Liver (tissue), 8 donors: ENCODE measurements at regions not wholly inside any gene's neighbourhood (a gene's known extent, or its start where the extent isn't known, plus 50 kb on each side); places are given as distances from the start of the nearest gene placed in this dataset.

ENCODE experiments used
- DNase-seq: peaks from one replicate; pipeline ENCODE4 v3.0.0-alpha.2; 2017; ENCODE audit warnings: low spot score
- H3K27ac ChIP-seq, 2 donors: one replicate each; pipeline ENCODE4 v1.7.0; 2013; ENCODE audit warnings: inconsistent platforms in 2 of 2, low read length in 2 of 2, control low read depth in 1 of 2, low read depth in 1 of 2, mild to moderate bottlenecking in 1 of 2
- H3K27me3 ChIP-seq, 4 donors: one replicate each; pipeline versions ENCODE4 v1.6.1 to v1.7.0; 2013; ENCODE audit warnings: low read length in 3 of 4, inconsistent platforms in 1 of 4, mild to moderate bottlenecking in 1 of 4, moderate library complexity in 1 of 4; ENCODE audit not compliant: control insufficient read depth in 4 of 4, insufficient read depth in 4 of 4
- H3K36me3 ChIP-seq, 4 donors: one replicate each; pipeline versions ENCODE4 v1.6.1 to v1.7.0; 2013; ENCODE audit warnings: low read length in 3 of 4, mild to moderate bottlenecking in 3 of 4, low read depth in 1 of 4, moderate library complexity in 1 of 4; ENCODE audit not compliant: control insufficient read depth in 4 of 4, insufficient read depth in 3 of 4
- H3K4me1 ChIP-seq, 4 donors: one replicate each; pipeline versions ENCODE4 v1.6.1 to v1.7.0; 2013; ENCODE audit warnings: low read length in 3 of 4, mild to moderate bottlenecking in 3 of 4, moderate library complexity in 1 of 4; ENCODE audit not compliant: control insufficient read depth in 4 of 4, insufficient read depth in 4 of 4
- H3K4me3 ChIP-seq, 3 donors: one replicate each; pipeline versions ENCODE4 v1.6.1 to v1.7.0; 2013; ENCODE audit warnings: low read length in 3 of 3, control low read depth in 1 of 3, low read depth in 1 of 3, mild to moderate bottlenecking in 1 of 3
- H3K9ac ChIP-seq, 2 donors: one replicate each; pipeline ENCODE4 v1.7.0; 2013; ENCODE audit warnings: low read length in 2 of 2, mild to moderate bottlenecking in 2 of 2, moderate library complexity in 2 of 2, control low read depth in 1 of 2, low read depth in 1 of 2
- H3K9me3 ChIP-seq, 4 donors: one replicate each; pipeline versions ENCODE4 v1.6.1 to v1.7.0; 2013; ENCODE audit warnings: low read length in 3 of 4; ENCODE audit not compliant: control insufficient read depth in 4 of 4
- EGR1 ChIP-seq, 2 donors: IDR thresholded peaks; 2 replicates each; pipeline ENCODE4 v1.6.1; 2016 to 2018; ENCODE audit warnings: antibody characterized with exemption in 2 of 2, low read depth in 2 of 2
- FOXA1 ChIP-seq: IDR thresholded peaks from 2 replicates; pipeline ENCODE4 v1.6.1; 2016; ENCODE audit warnings: antibody characterized with exemption
- FOXA2 ChIP-seq: IDR thresholded peaks from 2 replicates; pipeline ENCODE4 v1.6.1; 2016; ENCODE audit warnings: antibody characterized with exemption
- GABPA ChIP-seq, 2 donors: IDR thresholded peaks in 1 of 2; conservative IDR thresholded peaks in 1 of 2; 2 replicates each; pipeline ENCODE4 v1.6.1; 2016; ENCODE audit warnings: antibody characterized with exemption in 2 of 2, mild to moderate bottlenecking in 1 of 2, moderate library complexity in 1 of 2
- HNF4A ChIP-seq, 2 donors: conservative IDR thresholded peaks; 2 replicates each; pipeline ENCODE4 v1.6.1; 2016; ENCODE audit warnings: antibody characterized with exemption in 2 of 2, mild to moderate bottlenecking in 2 of 2
- HNF4G ChIP-seq: IDR thresholded peaks from 2 replicates; pipeline ENCODE4 v1.6.1; 2016; ENCODE audit warnings: antibody characterized with exemption
- JUND ChIP-seq, 2 donors: IDR thresholded peaks; 2 replicates each; pipeline ENCODE4 v1.6.1; 2016; ENCODE audit warnings: antibody characterized with exemption in 2 of 2
- NR2F2 ChIP-seq: IDR thresholded peaks from 2 replicates; pipeline ENCODE4 v1.6.1; 2016; ENCODE audit warnings: antibody characterized with exemption
- RAD21 ChIP-seq, 2 donors: IDR thresholded peaks; 2 replicates each; pipeline ENCODE4 v1.6.1; 2016; ENCODE audit warnings: antibody characterized with exemption in 2 of 2, mild to moderate bottlenecking in 2 of 2
- RXRA ChIP-seq, 2 donors: IDR thresholded peaks; 2 replicates each; pipeline ENCODE4 v1.6.1; 2017 to 2018; ENCODE audit warnings: antibody characterized with exemption in 2 of 2, mild to moderate bottlenecking in 1 of 2
- SP1 ChIP-seq: IDR thresholded peaks from 2 replicates; pipeline ENCODE4 v1.6.1; 2018; ENCODE audit warnings: antibody characterized with exemption, mild to moderate bottlenecking
- TAF1 ChIP-seq: conservative IDR thresholded peaks from 2 replicates; pipeline ENCODE4 v1.6.1; 2016; ENCODE audit warnings: antibody characterized with exemption, mild to moderate bottlenecking
- YY1 ChIP-seq: IDR thresholded peaks from 2 replicates; pipeline ENCODE4 v1.6.1; 2016; ENCODE audit warnings: antibody characterized with exemption, mild to moderate bottlenecking
- WGBS: extraction: QIAGEN DNeasy Blood & Tissue Kit; methylation state at CpG from one replicate; pipeline ENCODE4 v1.1.7; 2013; 5-methylcytosine and 5-hydroxymethylcytosine counted together
- TF ChIP-seq, protein P1 (sequence below): IDR thresholded peaks from 2 replicates; pipeline ENCODE4 v1.6.1; 2016; ENCODE audit warnings: antibody characterized with exemption
- TF ChIP-seq, protein P2 (sequence below): IDR thresholded peaks from 2 replicates; pipeline ENCODE4 v1.6.1; 2016; ENCODE audit warnings: antibody characterized with exemption
- TF ChIP-seq, protein P3 (sequence below): IDR thresholded peaks from 2 replicates; pipeline ENCODE4 v1.6.1; 2016; ENCODE audit warnings: antibody characterized with exemption
- TF ChIP-seq, protein P4 (sequence below): IDR thresholded peaks from 2 replicates; pipeline ENCODE4 v1.6.1; 2016; ENCODE audit warnings: antibody characterized with exemption, mild to moderate bottlenecking
- TF ChIP-seq, protein P5 (sequence below): fragments of 150-350 bp; IDR thresholded peaks from 2 replicates; pipeline ENCODE4 v1.5.1; 2017; ENCODE audit warnings: improper control_type of control experiment, low read depth, low read length; ENCODE audit not compliant: missing input control
- donor health status: healthy.
- donor health status: healthy.
- donor health status: healthy.
- donor health status: healthy.
- donor health status: healthy.

DNA sequence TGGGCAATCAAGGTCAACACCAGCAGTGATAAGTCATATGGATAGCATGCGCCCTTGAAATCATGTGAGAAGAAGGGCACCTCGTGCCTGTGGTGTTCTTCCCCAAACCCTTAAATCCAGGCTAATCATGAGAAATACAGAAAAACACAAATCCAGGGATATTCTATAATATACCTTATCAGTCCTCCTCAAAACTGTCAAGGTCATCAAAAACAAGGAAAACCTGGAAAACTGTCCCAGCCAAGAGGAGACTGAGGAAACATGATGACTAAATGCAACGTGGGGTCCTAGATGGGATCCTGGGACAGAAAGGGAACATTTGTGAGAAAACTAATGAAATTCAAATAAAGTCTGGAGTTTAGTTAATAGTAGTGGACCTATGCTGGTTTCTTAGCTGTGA is 201.8 kb upstream of the FAM9B start (continued):
- TF ChIP-seq, protein P1, sequence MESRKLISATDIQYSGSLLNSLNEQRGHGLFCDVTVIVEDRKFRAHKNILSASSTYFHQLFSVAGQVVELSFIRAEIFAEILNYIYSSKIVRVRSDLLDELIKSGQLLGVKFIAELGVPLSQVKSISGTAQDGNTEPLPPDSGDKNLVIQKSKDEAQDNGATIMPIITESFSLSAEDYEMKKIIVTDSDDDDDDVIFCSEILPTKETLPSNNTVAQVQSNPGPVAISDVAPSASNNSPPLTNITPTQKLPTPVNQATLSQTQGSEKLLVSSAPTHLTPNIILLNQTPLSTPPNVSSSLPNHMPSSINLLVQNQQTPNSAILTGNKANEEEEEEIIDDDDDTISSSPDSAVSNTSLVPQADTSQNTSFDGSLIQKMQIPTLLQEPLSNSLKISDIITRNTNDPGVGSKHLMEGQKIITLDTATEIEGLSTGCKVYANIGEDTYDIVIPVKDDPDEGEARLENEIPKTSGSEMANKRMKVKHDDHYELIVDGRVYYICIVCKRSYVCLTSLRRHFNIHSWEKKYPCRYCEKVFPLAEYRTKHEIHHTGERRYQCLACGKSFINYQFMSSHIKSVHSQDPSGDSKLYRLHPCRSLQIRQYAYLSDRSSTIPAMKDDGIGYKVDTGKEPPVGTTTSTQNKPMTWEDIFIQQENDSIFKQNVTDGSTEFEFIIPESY = no peak
- TF ChIP-seq NR2F2 = no peak
- no peak for TF ChIP-seq RAD21 (IDR thresholded peaks at IDR 0.05)
- no peak for TF ChIP-seq SP1
- no peak for TF ChIP-seq GABPA (IDR thresholded peaks at IDR 0.05 in 1 of 2, conservative IDR thresholded peaks at IDR 0.05 in 1 of 2)

DNA sequence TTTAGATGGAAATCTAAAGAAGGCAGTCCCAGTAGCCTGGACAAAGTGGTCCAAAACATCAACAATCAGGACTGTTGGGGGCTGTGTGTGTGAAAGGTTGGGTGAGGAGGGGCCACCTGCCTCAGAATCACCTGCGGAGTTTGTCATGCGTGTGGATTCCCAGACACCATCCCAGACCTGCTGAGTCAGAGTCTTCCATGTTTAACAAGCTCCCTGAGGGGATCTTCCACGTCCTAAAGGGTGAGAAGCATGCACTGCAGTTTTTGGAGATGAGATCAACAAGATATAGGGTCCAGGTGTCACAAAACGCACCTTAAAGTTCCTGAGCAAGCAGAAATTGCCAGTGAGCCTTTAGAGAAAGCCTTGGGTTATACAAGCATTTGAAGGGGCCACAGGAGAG is 207.0 kb upstream of the FAM9B start:
- TF ChIP-seq NR2F2 (no peak), FOXA1 (no peak), EGR1 (IDR thresholded peaks at IDR 0.05; ENCODE audit: low read depth in 2 of 2) (no peak), RAD21 (IDR thresholded peaks at IDR 0.05) (no peak), JUND (IDR thresholded peaks at IDR 0.05) (no peak), HNF4G (no peak), YY1 (no peak), GABPA (IDR thresholded peaks at IDR 0.05 in 1 of 2, conservative IDR thresholded peaks at IDR 0.05 in 1 of 2) (no peak), HNF4A (conservative IDR thresholded peaks at IDR 0.05) (no peak), SP1 (no peak), RXRA (IDR thresholded peaks at IDR 0.05) (no peak), FOXA2 (no peak), TAF1 (no peak)
- TF ChIP-seq, protein P2, sequence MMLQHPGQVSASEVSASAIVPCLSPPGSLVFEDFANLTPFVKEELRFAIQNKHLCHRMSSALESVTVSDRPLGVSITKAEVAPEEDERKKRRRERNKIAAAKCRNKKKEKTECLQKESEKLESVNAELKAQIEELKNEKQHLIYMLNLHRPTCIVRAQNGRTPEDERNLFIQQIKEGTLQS = no peak
- TF ChIP-seq, protein P3, sequence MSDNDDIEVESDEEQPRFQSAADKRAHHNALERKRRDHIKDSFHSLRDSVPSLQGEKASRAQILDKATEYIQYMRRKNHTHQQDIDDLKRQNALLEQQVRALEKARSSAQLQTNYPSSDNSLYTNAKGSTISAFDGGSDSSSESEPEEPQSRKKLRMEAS = no peak
- TF ChIP-seq, protein P1 = no peak
- TF ChIP-seq, protein P4, sequence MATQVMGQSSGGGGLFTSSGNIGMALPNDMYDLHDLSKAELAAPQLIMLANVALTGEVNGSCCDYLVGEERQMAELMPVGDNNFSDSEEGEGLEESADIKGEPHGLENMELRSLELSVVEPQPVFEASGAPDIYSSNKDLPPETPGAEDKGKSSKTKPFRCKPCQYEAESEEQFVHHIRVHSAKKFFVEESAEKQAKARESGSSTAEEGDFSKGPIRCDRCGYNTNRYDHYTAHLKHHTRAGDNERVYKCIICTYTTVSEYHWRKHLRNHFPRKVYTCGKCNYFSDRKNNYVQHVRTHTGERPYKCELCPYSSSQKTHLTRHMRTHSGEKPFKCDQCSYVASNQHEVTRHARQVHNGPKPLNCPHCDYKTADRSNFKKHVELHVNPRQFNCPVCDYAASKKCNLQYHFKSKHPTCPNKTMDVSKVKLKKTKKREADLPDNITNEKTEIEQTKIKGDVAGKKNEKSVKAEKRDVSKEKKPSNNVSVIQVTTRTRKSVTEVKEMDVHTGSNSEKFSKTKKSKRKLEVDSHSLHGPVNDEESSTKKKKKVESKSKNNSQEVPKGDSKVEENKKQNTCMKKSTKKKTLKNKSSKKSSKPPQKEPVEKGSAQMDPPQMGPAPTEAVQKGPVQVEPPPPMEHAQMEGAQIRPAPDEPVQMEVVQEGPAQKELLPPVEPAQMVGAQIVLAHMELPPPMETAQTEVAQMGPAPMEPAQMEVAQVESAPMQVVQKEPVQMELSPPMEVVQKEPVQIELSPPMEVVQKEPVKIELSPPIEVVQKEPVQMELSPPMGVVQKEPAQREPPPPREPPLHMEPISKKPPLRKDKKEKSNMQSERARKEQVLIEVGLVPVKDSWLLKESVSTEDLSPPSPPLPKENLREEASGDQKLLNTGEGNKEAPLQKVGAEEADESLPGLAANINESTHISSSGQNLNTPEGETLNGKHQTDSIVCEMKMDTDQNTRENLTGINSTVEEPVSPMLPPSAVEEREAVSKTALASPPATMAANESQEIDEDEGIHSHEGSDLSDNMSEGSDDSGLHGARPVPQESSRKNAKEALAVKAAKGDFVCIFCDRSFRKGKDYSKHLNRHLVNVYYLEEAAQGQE = no peak
- TF ChIP-seq, protein P5, sequence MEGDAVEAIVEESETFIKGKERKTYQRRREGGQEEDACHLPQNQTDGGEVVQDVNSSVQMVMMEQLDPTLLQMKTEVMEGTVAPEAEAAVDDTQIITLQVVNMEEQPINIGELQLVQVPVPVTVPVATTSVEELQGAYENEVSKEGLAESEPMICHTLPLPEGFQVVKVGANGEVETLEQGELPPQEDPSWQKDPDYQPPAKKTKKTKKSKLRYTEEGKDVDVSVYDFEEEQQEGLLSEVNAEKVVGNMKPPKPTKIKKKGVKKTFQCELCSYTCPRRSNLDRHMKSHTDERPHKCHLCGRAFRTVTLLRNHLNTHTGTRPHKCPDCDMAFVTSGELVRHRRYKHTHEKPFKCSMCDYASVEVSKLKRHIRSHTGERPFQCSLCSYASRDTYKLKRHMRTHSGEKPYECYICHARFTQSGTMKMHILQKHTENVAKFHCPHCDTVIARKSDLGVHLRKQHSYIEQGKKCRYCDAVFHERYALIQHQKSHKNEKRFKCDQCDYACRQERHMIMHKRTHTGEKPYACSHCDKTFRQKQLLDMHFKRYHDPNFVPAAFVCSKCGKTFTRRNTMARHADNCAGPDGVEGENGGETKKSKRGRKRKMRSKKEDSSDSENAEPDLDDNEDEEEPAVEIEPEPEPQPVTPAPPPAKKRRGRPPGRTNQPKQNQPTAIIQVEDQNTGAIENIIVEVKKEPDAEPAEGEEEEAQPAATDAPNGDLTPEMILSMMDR = no peak
- H3K27me3 ChIP-seq = no peaks in the 10 kb centered on the region
- no peak overlapping the region for H3K9ac ChIP-seq
- H3K4me3 ChIP-seq = no peak overlapping the region
- no peaks in the 10 kb centered on the region for H3K9me3 ChIP-seq
- H3K36me3 ChIP-seq = no peaks in the 10 kb centered on the region
- no peak overlapping the region for H3K27ac ChIP-seq
- WGBS = 92% methylated on average over 4 of the region's 4 CpGs
- H3K4me1 ChIP-seq = no peaks in the 10 kb centered on the region
- no peak for DNase-seq
